ENCODE measurements at regions not wholly inside any gene's neighbourhood (a gene's known extent, or its start where the extent isn't known, plus 50 kb on each side); places are given as distances from the start of the nearest gene placed in this dataset.

- TF ChIP-seq ZNF274 (IDR thresholded peaks at IDR 0.05; ENCODE audit: low read depth, low read length) (no peak), SUZ12 (IDR thresholded peaks at IDR 0.05; ENCODE audit: extremely low read depth, insufficient read depth, insufficient read length) (no peak), YY1 (IDR thresholded peaks at IDR 0.05; ENCODE audit: insufficient read depth, insufficient read length) (no peak)
- H3K27me3 ChIP-seq (ENCODE audit: insufficient read depth, insufficient read length) = no peaks in the 10 kb centered on the region
- peak overlapping the region; percentile 2 for H3K4me3 ChIP-seq (ENCODE audit: insufficient read length, low read depth)
- no peaks in the 10 kb centered on the region for H3K9me3 ChIP-seq (ENCODE audit: insufficient read depth, low read length)
- H3K4me1 ChIP-seq (ENCODE audit: insufficient read depth, insufficient read length) = peaks cover 3% of the 10 kb centered on the region
- H3K36me3 ChIP-seq (ENCODE audit: insufficient read depth, insufficient read length, low read length) = no peaks in the 10 kb centered on the region
- peak overlapping the region; percentile 70 for H3K9ac ChIP-seq (ENCODE audit: insufficient read length, low read depth)
- peak; percentile 16 for DNase-seq (ENCODE audit: low read depth, low spot score)
These were observed 100.0 kb upstream of the CITED2 start for GRCh38 chr6:139474145-139475108.

- no peak for DNase-seq (ENCODE audit: low read depth, low spot score)
- Histone ChIP-seq H3K9ac (ENCODE audit: insufficient read length, low read depth) (peak overlapping the region; percentile 70), H3K27me3 (ENCODE audit: insufficient read depth, insufficient read length) (no peaks in the 10 kb centered on the region), H3K9me3 (ENCODE audit: insufficient read depth, low read length) (no peaks in the 10 kb centered on the region), H3K4me1 (ENCODE audit: insufficient read depth, insufficient read length) (peaks cover 3% of the 10 kb centered on the region), H3K36me3 (ENCODE audit: insufficient read depth, insufficient read length, low read length) (no peaks in the 10 kb centered on the region), H3K4me3 (ENCODE audit: insufficient read length, low read depth) (no peak overlapping the region)
- TF ChIP-seq YY1 (IDR thresholded peaks at IDR 0.05; ENCODE audit: insufficient read depth, insufficient read length) = no peak
- no peak for TF ChIP-seq ZNF274 (IDR thresholded peaks at IDR 0.05; ENCODE audit: low read depth, low read length)
- TF ChIP-seq SUZ12 (IDR thresholded peaks at IDR 0.05; ENCODE audit: extremely low read depth, insufficient read depth, insufficient read length) = no peak
These were observed 99.3 kb upstream of the CITED2 start for GRCh38 chr6:139473731-139474130.

GRCh38 chr6:139473231-139473701 lies 98.8 kb upstream of the CITED2 start:
- H3K4me1 ChIP-seq (ENCODE audit: insufficient read depth, insufficient read length) = peaks cover 3% of the 10 kb centered on the region
- no peaks in the 10 kb centered on the region for H3K9me3 ChIP-seq (ENCODE audit: insufficient read depth, low read length)
- no peaks in the 10 kb centered on the region for H3K36me3 ChIP-seq (ENCODE audit: insufficient read depth, insufficient read length, low read length)
- DNase-seq (ENCODE audit: low read depth, low spot score) = no peak
- peak overlapping the region; percentile 57 for H3K9ac ChIP-seq (ENCODE audit: insufficient read length, low read depth)
- H3K27me3 ChIP-seq (ENCODE audit: insufficient read depth, insufficient read length) = no peaks in the 10 kb centered on the region
- TF ChIP-seq ZNF274 (IDR thresholded peaks at IDR 0.05; ENCODE audit: low read depth, low read length) (no peak), SUZ12 (IDR thresholded peaks at IDR 0.05; ENCODE audit: extremely low read depth, insufficient read depth, insufficient read length) (no peak), YY1 (IDR thresholded peaks at IDR 0.05; ENCODE audit: insufficient read depth, insufficient read length) (no peak)
- H3K4me3 ChIP-seq (ENCODE audit: insufficient read length, low read depth) = no peak overlapping the region

GRCh38 chr6:139472351-139473015 lies 98.0 kb upstream of the CITED2 start:
- Histone ChIP-seq H3K9me3 (ENCODE audit: insufficient read depth, low read length) (no peaks in the 10 kb centered on the region), H3K9ac (ENCODE audit: insufficient read length, low read depth) (no peak overlapping the region), H3K36me3 (ENCODE audit: insufficient read depth, insufficient read length, low read length) (no peaks in the 10 kb centered on the region), H3K4me3 (ENCODE audit: insufficient read length, low read depth) (no peak overlapping the region), H3K4me1 (ENCODE audit: insufficient read depth, insufficient read length) (peaks cover 4% of the 10 kb centered on the region), H3K27me3 (ENCODE audit: insufficient read depth, insufficient read length) (no peaks in the 10 kb centered on the region)
- DNase-seq (ENCODE audit: low read depth, low spot score) = no peak
- TF ChIP-seq ZNF274 (IDR thresholded peaks at IDR 0.05; ENCODE audit: low read depth, low read length) = no peak
- TF ChIP-seq YY1 (IDR thresholded peaks at IDR 0.05; ENCODE audit: insufficient read depth, insufficient read length) = no peak
- TF ChIP-seq SUZ12 (IDR thresholded peaks at IDR 0.05; ENCODE audit: extremely low read depth, insufficient read depth, insufficient read length) = no peak

GRCh38 chr6:139470997-139471396 lies 96.5 kb upstream of the CITED2 start:
- Histone ChIP-seq H3K9ac (ENCODE audit: insufficient read length, low read depth) (no peak overlapping the region), H3K36me3 (ENCODE audit: insufficient read depth, insufficient read length, low read length) (no peaks in the 10 kb centered on the region), H3K27me3 (ENCODE audit: insufficient read depth, insufficient read length) (no peaks in the 10 kb centered on the region), H3K4me3 (ENCODE audit: insufficient read length, low read depth) (no peak overlapping the region), H3K4me1 (ENCODE audit: insufficient read depth, insufficient read length) (peaks cover 2% of the 10 kb centered on the region), H3K9me3 (ENCODE audit: insufficient read depth, low read length) (no peaks in the 10 kb centered on the region)
- DNase-seq (ENCODE audit: low read depth, low spot score) = no peak
- TF ChIP-seq SUZ12 (IDR thresholded peaks at IDR 0.05; ENCODE audit: extremely low read depth, insufficient read depth, insufficient read length) = no peak
- no peak for TF ChIP-seq ZNF274 (IDR thresholded peaks at IDR 0.05; ENCODE audit: low read depth, low read length)
- TF ChIP-seq YY1 (IDR thresholded peaks at IDR 0.05; ENCODE audit: insufficient read depth, insufficient read length) = no peak

- Histone ChIP-seq H3K36me3 (ENCODE audit: insufficient read depth, insufficient read length, low read length) (no peaks in the 10 kb centered on the region), H3K27me3 (ENCODE audit: insufficient read depth, insufficient read length) (no peaks in the 10 kb centered on the region), H3K9me3 (ENCODE audit: insufficient read depth, low read length) (no peaks in the 10 kb centered on the region), H3K4me3 (ENCODE audit: insufficient read length, low read depth) (no peak overlapping the region), H3K4me1 (ENCODE audit: insufficient read depth, insufficient read length) (peaks cover 2% of the 10 kb centered on the region), H3K9ac (ENCODE audit: insufficient read length, low read depth) (no peak overlapping the region)
- TF ChIP-seq SUZ12 (IDR thresholded peaks at IDR 0.05; ENCODE audit: extremely low read depth, insufficient read depth, insufficient read length) = no peak
- TF ChIP-seq YY1 (IDR thresholded peaks at IDR 0.05; ENCODE audit: insufficient read depth, insufficient read length) = no peak
- TF ChIP-seq ZNF274 (IDR thresholded peaks at IDR 0.05; ENCODE audit: low read depth, low read length) = no peak
- no peak for DNase-seq (ENCODE audit: low read depth, low spot score)
These were observed 93.9 kb upstream of the CITED2 start for GRCh38 chr6:139468178-139468819.
